GM12864 (cell line): ENCODE measurements at regions not wholly inside any gene's neighbourhood (a gene's known extent, or its start where the extent isn't known, plus 50 kb on each side); places are given as distances from the start of the nearest gene placed in this dataset.

Source experiments
- DNase-seq: peaks from one replicate; pipeline ENCODE4 v3.0.0-alpha.2; 2011; ENCODE audit warnings: low read depth
- H3K4me3 ChIP-seq: 2 replicates; pipeline ENCODE4 v1.5.1; 2011; ENCODE audit warnings: mild to moderate bottlenecking, low read depth, low read length, control low read depth
- TF ChIP-seq, protein P1 (sequence below): IDR thresholded peaks from 2 replicates; pipeline ENCODE4 v1.5.1; 2011; ENCODE audit warnings: low read depth, mild to moderate bottlenecking, moderate library complexity, low read length, control low read depth, inconsistent platforms; ENCODE audit errors: missing control alignments

DNA sequence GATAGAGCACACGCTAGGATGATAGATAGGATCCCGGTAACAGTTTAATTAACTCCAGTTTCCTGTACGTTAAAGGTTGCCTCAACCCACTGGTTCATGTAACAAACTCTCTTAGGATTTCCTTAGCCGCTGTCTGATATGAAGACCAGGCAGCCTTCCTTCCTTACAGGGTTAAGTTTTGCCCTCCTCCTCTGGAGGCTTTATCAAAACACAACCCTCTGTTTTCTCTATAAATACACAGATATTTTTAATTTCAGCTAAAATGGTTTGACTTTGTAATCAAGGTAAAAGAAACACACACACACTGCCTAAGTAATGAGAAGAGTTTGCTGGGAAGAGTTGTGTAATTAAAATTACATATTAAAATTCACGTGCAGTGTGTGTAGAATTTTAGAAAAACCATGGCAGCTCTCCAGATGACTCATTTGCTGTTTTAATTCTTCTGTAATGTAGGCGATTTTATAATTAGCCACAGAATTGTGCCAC lies 369.8 kb downstream of the CSNK1G3 start:
- TF ChIP-seq, protein P1, sequence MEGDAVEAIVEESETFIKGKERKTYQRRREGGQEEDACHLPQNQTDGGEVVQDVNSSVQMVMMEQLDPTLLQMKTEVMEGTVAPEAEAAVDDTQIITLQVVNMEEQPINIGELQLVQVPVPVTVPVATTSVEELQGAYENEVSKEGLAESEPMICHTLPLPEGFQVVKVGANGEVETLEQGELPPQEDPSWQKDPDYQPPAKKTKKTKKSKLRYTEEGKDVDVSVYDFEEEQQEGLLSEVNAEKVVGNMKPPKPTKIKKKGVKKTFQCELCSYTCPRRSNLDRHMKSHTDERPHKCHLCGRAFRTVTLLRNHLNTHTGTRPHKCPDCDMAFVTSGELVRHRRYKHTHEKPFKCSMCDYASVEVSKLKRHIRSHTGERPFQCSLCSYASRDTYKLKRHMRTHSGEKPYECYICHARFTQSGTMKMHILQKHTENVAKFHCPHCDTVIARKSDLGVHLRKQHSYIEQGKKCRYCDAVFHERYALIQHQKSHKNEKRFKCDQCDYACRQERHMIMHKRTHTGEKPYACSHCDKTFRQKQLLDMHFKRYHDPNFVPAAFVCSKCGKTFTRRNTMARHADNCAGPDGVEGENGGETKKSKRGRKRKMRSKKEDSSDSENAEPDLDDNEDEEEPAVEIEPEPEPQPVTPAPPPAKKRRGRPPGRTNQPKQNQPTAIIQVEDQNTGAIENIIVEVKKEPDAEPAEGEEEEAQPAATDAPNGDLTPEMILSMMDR, result no peak
- no peak for DNase-seq
- no peak overlapping the region for H3K4me3 ChIP-seq

DNA sequence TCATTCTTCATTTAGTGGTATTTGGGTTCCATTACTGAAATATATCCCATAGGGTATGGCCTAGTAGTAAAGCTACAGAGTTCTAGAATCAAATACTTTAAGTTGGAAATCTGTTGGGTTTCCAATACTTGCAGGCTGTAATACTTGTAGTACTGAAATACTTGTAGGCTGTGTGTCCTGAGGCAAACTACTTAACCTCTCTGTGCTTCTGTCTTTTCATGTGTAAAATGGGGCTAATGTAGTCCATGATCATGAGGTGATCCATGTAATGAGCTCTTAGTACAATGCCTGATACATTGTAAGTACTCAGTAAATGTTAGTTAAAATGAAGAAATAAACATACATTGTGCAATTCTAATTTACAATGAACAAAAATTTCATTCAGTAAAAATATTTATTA lies 368.9 kb downstream of the CSNK1G3 start:
- H3K4me3 ChIP-seq, result no peak overlapping the region
- DNase-seq, result no peak
- TF ChIP-seq, protein P1, result no peak

GRCh38 chr5:123879071-123879470 lies 367.1 kb downstream of the CSNK1G3 start:
- TF ChIP-seq, protein P1, result no peak
- DNase-seq, result no peak

DNA sequence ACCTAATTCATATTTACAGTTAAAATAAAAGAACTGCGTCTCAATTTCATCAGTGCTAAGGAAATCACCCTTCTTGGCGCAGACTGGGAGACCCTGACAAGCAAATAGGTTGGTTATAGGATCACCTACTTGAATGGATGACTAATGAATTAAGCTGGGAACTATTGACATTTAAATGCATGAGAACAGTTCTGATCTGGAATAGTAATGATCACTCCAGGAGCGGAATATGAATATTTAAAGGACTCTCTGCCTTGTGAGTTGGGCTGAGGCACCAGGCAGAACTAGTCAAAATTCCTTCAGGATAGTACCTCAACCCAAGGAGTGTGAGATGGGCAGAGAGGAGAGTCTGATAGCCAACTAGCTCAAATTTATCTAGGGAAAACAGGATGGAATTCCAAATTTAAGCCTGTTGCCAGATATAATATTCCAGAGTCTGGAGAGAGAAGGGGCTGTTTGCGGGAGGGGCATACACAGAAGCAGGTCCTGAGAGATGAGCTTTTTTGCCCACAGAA lies 364.4 kb downstream of the CSNK1G3 start:
- no peak overlapping the region for H3K4me3 ChIP-seq
- TF ChIP-seq, protein P1, result no peak
- no peak for DNase-seq

More at GRCh38 chr5:123879071-123879470, 367.1 kb downstream of the CSNK1G3 start:
- no peak overlapping the region for H3K4me3 ChIP-seq

GRCh38 chr5:123875561-123876275 lies 363.7 kb downstream of the CSNK1G3 start:
- no peak overlapping the region for H3K4me3 ChIP-seq
- TF ChIP-seq, protein P1, result no peak
- DNase-seq, result no peak

- TF ChIP-seq, protein P1, result no peak
- no peak for DNase-seq
- no peak overlapping the region for H3K4me3 ChIP-seq
Measured at GRCh38 chr5:123874600-123875201, 362.7 kb downstream of the CSNK1G3 start.
